ENCODE measurements at regions not wholly inside any gene's neighbourhood (a gene's known extent, or its start where the extent isn't known, plus 50 kb on each side); places are given as distances from the start of the nearest gene placed in this dataset.
"Not testable (repeated sequence)": the region's sequence is repeated elsewhere in the genome, so short reads cannot be mapped to it uniquely, and the experiment has no call there.

GRCh38 chr12:89150789-89151188, 201.5 kb downstream of the DUSP6 start:
- TF ChIP-seq POLR2A (IDR thresholded peaks at IDR 0.05): not testable (repeated sequence)
- TF ChIP-seq, protein P1, sequence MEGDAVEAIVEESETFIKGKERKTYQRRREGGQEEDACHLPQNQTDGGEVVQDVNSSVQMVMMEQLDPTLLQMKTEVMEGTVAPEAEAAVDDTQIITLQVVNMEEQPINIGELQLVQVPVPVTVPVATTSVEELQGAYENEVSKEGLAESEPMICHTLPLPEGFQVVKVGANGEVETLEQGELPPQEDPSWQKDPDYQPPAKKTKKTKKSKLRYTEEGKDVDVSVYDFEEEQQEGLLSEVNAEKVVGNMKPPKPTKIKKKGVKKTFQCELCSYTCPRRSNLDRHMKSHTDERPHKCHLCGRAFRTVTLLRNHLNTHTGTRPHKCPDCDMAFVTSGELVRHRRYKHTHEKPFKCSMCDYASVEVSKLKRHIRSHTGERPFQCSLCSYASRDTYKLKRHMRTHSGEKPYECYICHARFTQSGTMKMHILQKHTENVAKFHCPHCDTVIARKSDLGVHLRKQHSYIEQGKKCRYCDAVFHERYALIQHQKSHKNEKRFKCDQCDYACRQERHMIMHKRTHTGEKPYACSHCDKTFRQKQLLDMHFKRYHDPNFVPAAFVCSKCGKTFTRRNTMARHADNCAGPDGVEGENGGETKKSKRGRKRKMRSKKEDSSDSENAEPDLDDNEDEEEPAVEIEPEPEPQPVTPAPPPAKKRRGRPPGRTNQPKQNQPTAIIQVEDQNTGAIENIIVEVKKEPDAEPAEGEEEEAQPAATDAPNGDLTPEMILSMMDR (IDR thresholded peaks at IDR 0.05): not testable (repeated sequence)
